Heart right ventricle (tissue), 16 donors: ENCODE measurements at regions not wholly inside any gene's neighbourhood (a gene's known extent, or its start where the extent isn't known, plus 50 kb on each side); places are given as distances from the start of the nearest gene placed in this dataset.

Experiments used
- ATAC-seq, 8 donors: fragments of 200-7000 bp; cut with Tn5 transposase; one replicate each; pipeline ENCODE4 v1.9.1; 2020; ENCODE audit warnings: mild to moderate bottlenecking in 8 of 8, moderate library complexity in 8 of 8, moderate number of reproducible peaks in 1 of 8
- DNase-seq, 2 donors: peaks; one replicate each; pipeline ENCODE4 v3.0.0-alpha.2; 2020
- H3K27ac ChIP-seq, 10 donors: fragments of 200-600 bp; sonication (generic) in 2 of 10; one replicate each; pipeline versions ENCODE4 v1.5.0 to v1.8.0; 2020 to 2022; ENCODE audit warnings: mild to moderate bottlenecking in 3 of 10
- H3K27me3 ChIP-seq, 7 donors: fragments of 200-600 bp; one replicate each; pipeline ENCODE4 v1.8.0; 2021 to 2022; ENCODE audit warnings: mild to moderate bottlenecking in 2 of 7
- H3K36me3 ChIP-seq, 9 donors: fragments of 200-600 bp; sonication (generic) in 1 of 9; one replicate each; pipeline versions ENCODE4 v1.5.0 to v1.8.0; 2020 to 2022; ENCODE audit warnings: mild to moderate bottlenecking in 2 of 9
- H3K4me1 ChIP-seq, 9 donors: fragments of 200-600 bp; sonication (generic) in 1 of 9; one replicate each; pipeline versions ENCODE4 v1.5.0 to v1.8.0; 2020 to 2022; ENCODE audit warnings: mild to moderate bottlenecking in 4 of 9
- H3K4me3 ChIP-seq, 10 donors: fragments of 200-600 bp; sonication (generic) in 2 of 10; one replicate each; pipeline versions ENCODE4 v1.5.0 to v1.8.0; 2020 to 2022; ENCODE audit warnings: mild to moderate bottlenecking in 7 of 10, moderate library complexity in 2 of 10
- H3K9me3 ChIP-seq, 11 donors: fragments of 200-600 bp in 10 of 11; sonication (generic) in 2 of 11; one replicate each; pipeline versions ENCODE4 v1.5.0 to v1.8.0; 2013 to 2022; ENCODE audit warnings: mild to moderate bottlenecking in 2 of 11, control low read depth in 1 of 11, moderate library complexity in 1 of 11
- CTCF ChIP-seq, 9 donors: fragments of 200-600 bp; sonication (generic) in 2 of 9; IDR thresholded peaks; one replicate each; pipeline versions ENCODE4 v1.5.0 to v1.8.0; 2021 to 2022; ENCODE audit warnings: antibody characterized with exemption in 9 of 9, mild to moderate bottlenecking in 5 of 9, moderate library complexity in 1 of 9
- WGBS, 2 donors: extraction: QIAGEN DNeasy Blood & Tissue Kit; methylation state at CpG; one replicate each; pipeline ENCODE4 v1.1.7; 2013; ENCODE audit warnings: inconsistent platforms in 1 of 2; 5-methylcytosine and 5-hydroxymethylcytosine counted together
- intact Hi-C, 10 donors: fragments of 100-400 bp; cut with DNase I; formaldehyde crosslinking; loops; one replicate each; pipeline versions ENCODE4 v1.11.1 to v1.14.2; 2022
- donor health status: Arrhythmogenic right ventricular cardiomyopathy.
- donor health status: ischemic (EF 13 %, LVEDD 7.1; RV severe dilation, severe dysfunction).
- donor health status: healthy with polysubstance abuse.
- donor health status: DM: no; HTN: yes; CAD: no.
- donor health status: DM: no; HTN: no; CAD: no.
- donor health status: ischemic (EF 25% LVEDD 6.9; RV normal size, moderate dysfunction).
- donor health status: ischemic (EF 25% LVEDD 5.7; RV mildly dilated, moderate dysfunction).
- donor health status: healthy.
- donor health status: DM: yes; HTN: yes; CAD: no.
- donor health status: Ischemic cardiomyopathy.
- donor health status: ischemic (EF 35%, LVEDD 5.7; RV mildly dilated, moderate dysfunction).
- donor health status: nonischemic (EF 11% LVEDD 7.7; RV severe dilation, severe dysfunction).
- donor health status: DM: yes; HTN: yes; CAD: no.
- donor health status: PGD.
- donor health status: ischemic (EF 29% LVEDD 5.4; RV normal size, mild dysfunction).
- donor health status: nonischemic (EF 23%, LVEDD 6.1; RV moderate dilation, normal function).

GRCh38 chr5:60243713-60244112, 350.2 kb upstream of the PDE4D start:
- no peak for TF ChIP-seq CTCF (IDR thresholded peaks at IDR 0.05)
- H3K36me3 ChIP-seq, result no peaks in the 10 kb centered on the region
- no peaks in the 10 kb centered on the region for H3K27me3 ChIP-seq
- 53 to 59% methylated on average over 1 of the region's 1 CpG for WGBS, 2 donors
- ATAC-seq (no peak), DNase-seq (no peak)
- intact Hi-C loops, result no loop called here
- no peak overlapping the region for H3K27ac ChIP-seq
- no peak overlapping the region for H3K4me3 ChIP-seq
- H3K4me1 ChIP-seq, result no peaks in the 10 kb centered on the region
- peaks cover 0 to 67% (median 22%) of the 10 kb centered on the region in 11 donors for H3K9me3 ChIP-seq

GRCh38 chr5:60232036-60232795, 338.7 kb upstream of the PDE4D start:
- Histone ChIP-seq H3K27ac (peak overlapping the region in 1 of 10 donors; percentile 12), H3K4me1 (peaks cover 0 to 13% (median 0%) of the 10 kb centered on the region in 9 donors), H3K9me3 (peaks cover 0 to 1% (median 0%) of the 10 kb centered on the region in 11 donors), H3K4me3 (no peak overlapping the region), H3K36me3 (no peaks in the 10 kb centered on the region), H3K27me3 (no peaks in the 10 kb centered on the region)
- no peak for DNase-seq
- ATAC-seq, result no peak
- no peak for TF ChIP-seq CTCF (IDR thresholded peaks at IDR 0.05)
- intact Hi-C loops, result no loop called here
- WGBS, 2 donors, result 74 to 76% methylated on average over 2 of the region's 2 CpGs

DNA sequence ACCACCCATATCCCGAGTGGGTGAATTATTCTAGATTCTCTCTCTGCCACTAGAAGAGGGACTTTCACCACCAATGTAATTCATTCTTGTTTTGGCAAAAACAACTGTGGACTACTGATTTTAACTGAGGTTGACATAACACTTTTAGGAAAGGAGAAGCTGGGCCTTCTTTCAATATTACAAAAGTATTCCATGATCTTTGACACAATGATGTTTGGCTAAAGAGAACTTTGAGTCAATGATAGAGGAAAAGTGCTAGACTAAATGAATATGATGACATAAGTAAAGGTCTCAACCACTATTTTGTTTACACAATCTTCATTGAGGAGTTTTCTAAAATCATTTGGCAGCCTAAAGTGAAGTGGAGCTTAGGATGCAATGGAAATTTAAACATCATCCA, 336.9 kb upstream of the PDE4D start:
- Histone ChIP-seq H3K27me3 (no peaks in the 10 kb centered on the region), H3K9me3 (no peaks in the 10 kb centered on the region), H3K4me3 (no peak overlapping the region), H3K4me1 (peaks cover 0 to 13% (median 0%) of the 10 kb centered on the region in 9 donors), H3K27ac (no peak overlapping the region), H3K36me3 (no peaks in the 10 kb centered on the region)
- DNase-seq (no peak), ATAC-seq (no peak)
- intact Hi-C loops, result no loop called here
- WGBS, 2 donors, result 89 to 97% methylated on average over 1 of the region's 1 CpG
- no peak for TF ChIP-seq CTCF (IDR thresholded peaks at IDR 0.05)

GRCh38 chr5:60229691-60230185, 336.2 kb upstream of the PDE4D start:
- H3K36me3 ChIP-seq, result no peaks in the 10 kb centered on the region
- intact Hi-C loops, result no loop called here

More at GRCh38 chr5:60229691-60230185, 336.2 kb upstream of the PDE4D start:
- H3K4me3 ChIP-seq, result no peak overlapping the region
- no peak for TF ChIP-seq CTCF (IDR thresholded peaks at IDR 0.05)
- DNase-seq (no peak), ATAC-seq (no peak)
- peaks cover 0 to 13% (median 0%) of the 10 kb centered on the region in 9 donors for H3K4me1 ChIP-seq
- H3K9me3 ChIP-seq, result no peaks in the 10 kb centered on the region
- H3K27me3 ChIP-seq, result no peaks in the 10 kb centered on the region
- H3K27ac ChIP-seq, result no peak overlapping the region
